ENCODE measurements at regions not wholly inside any gene's neighbourhood (a gene's known extent, or its start where the extent isn't known, plus 50 kb on each side); places are given as distances from the start of the nearest gene placed in this dataset.

- dilution Hi-C loops (cut with MboI; ENCODE audit: extremely low pct_ligation_motif_present, low sequenced_read_pairs) = no loop called here
- CTCF ChIA-PET = interaction anchor here (3.0 kb wide), 1 partner anchor 17 kb away, joined by 15 read pairs; no protein-coding TSS in a partner anchor
- TF ChIP-seq CTCF (IDR thresholded peaks at IDR 0.05; ENCODE audit: extremely low read depth in 1 of 2, insufficient read depth in 1 of 2, low read depth in 1 of 2, low read length in 2 of 2) = no peak
- no peak for TF ChIP-seq FOS (IDR thresholded peaks at IDR 0.05; ENCODE audit: borderline replicate concordance, insufficient read depth, low read length)
- no peak for TF ChIP-seq GATA2 (IDR thresholded peaks at IDR 0.05; ENCODE audit: insufficient read depth, insufficient read length, low read depth, low read length)
- TF ChIP-seq POLR2A (IDR thresholded peaks at IDR 0.05; ENCODE audit: low read depth, low read length) = no peak
- TF ChIP-seq MYC (IDR thresholded peaks at IDR 0.05; ENCODE audit: low read depth, low read length) = no peak
- TF ChIP-seq EZH2 (IDR thresholded peaks at IDR 0.05; ENCODE audit: borderline replicate concordance, low read depth, low read length, severe bottlenecking) = no peak
- TF ChIP-seq POLR2AphosphoS5 (IDR thresholded peaks at IDR 0.05; ENCODE audit: insufficient read depth, low read depth, low read length) = no peak
- TF ChIP-seq MAX (IDR thresholded peaks at IDR 0.05; ENCODE audit: insufficient read depth, insufficient read length) = no peak
- no peak for TF ChIP-seq JUN (IDR thresholded peaks at IDR 0.05; ENCODE audit: borderline replicate concordance, insufficient read depth, insufficient read length, low read depth)
These were observed 112.1 kb upstream of the SMLR1 start for GRCh38 chr6:130715058-130715457.

More at GRCh38 chr6:130715058-130715457, 112.1 kb upstream of the SMLR1 start:
- H3K4me3 ChIP-seq (replicated peaks in 1 of 3; ENCODE audit: insufficient read depth in 1 of 3, low read depth in 1 of 3, low read length in 3 of 3) = no peak overlapping the region
- no peaks in the 10 kb centered on the region for H3K79me2 ChIP-seq (ENCODE audit: control insufficient read depth, insufficient read depth, low read length)
- H3K27me3 ChIP-seq (ENCODE audit: control insufficient read depth in 2 of 2, insufficient read depth in 2 of 2, low read length in 2 of 2) = peaks cover 2 to 3% of the 10 kb centered on the region in 2 experiments
- POLR2A ChIA-PET = no interaction called here
- H3K9ac ChIP-seq (replicated peaks; ENCODE audit: extremely low read depth, insufficient read depth, low read length) = no peak overlapping the region
- FAIRE-seq (no peak), DNase-seq (ENCODE audit: low read depth, low spot score) (no peak)
- no peaks in the 10 kb centered on the region for H3K36me3 ChIP-seq (ENCODE audit: control insufficient read depth in 2 of 2, extremely low read depth in 1 of 2, insufficient read depth in 2 of 2, low read length in 2 of 2)
- no peak overlapping the region for H3K4me2 ChIP-seq (ENCODE audit: insufficient read depth, low read length)
- no peak overlapping the region for H2AFZ ChIP-seq (ENCODE audit: low read depth, low read length)
- H3K4me1 ChIP-seq (ENCODE audit: control insufficient read depth, extremely low read depth, insufficient read depth, low read length) = no peaks in the 10 kb centered on the region
- no peaks in the 10 kb centered on the region for H3K9me3 ChIP-seq (replicated peaks; ENCODE audit: control insufficient read depth, insufficient read depth, low read length)
- intact Hi-C loops (cut with micrococcal nuclease) = no loop called here
- BruUV-seq (replicated peaks) = no TSS peak
- no peaks in the 10 kb centered on the region for H4K20me1 ChIP-seq (replicated peaks; ENCODE audit: control insufficient read depth, extremely low read depth, insufficient read depth, low read length)
- H3K9me1 ChIP-seq (replicated peaks; ENCODE audit: control insufficient read depth, extremely low read depth, insufficient read depth, low read length) = no peaks in the 10 kb centered on the region
- H3K27ac ChIP-seq (ENCODE audit: insufficient read depth, low read depth, low read length) = no peak overlapping the region

Measured in endothelial cell of umbilical vein (primary cell).